H1 (cell line): ENCODE measurements at regions not wholly inside any gene's neighbourhood (a gene's known extent, or its start where the extent isn't known, plus 50 kb on each side); places are given as distances from the start of the nearest gene placed in this dataset.

Experiments
- BACH1 ChIP-seq: IDR thresholded peaks from 2 replicates; pipeline ENCODE4 v1.6.1; 2012; ENCODE audit warnings: low read length, improper control_type of control experiment
- CTCF ChIP-seq, 3 experiments: IDR thresholded peaks; 1 replicate in 2 of 3; 2 replicates in 1 of 3; pipeline versions ENCODE4 v1.5.1 to v1.6.1; 2011; ENCODE audit warnings: low read length in 3 of 3, mild to moderate bottlenecking in 3 of 3, inconsistent platforms in 2 of 3, low read depth in 1 of 3, moderate library complexity in 1 of 3; ENCODE audit not compliant: insufficient read depth in 1 of 3; ENCODE audit errors: control extremely low read depth in 1 of 3

- TF ChIP-seq CTCF (IDR thresholded peaks at IDR 0.05; ENCODE audit: control extremely low read depth in 1 of 3, insufficient read depth in 1 of 3, low read depth in 1 of 3, low read length in 3 of 3) (no peak), BACH1 (no peak)
These were observed 173.6 kb upstream of the MAP3K1 start for GRCh38 chr5:56641635-56642260.
